ENCODE measurements at regions not wholly inside any gene's neighbourhood (a gene's known extent, or its start where the extent isn't known, plus 50 kb on each side); places are given as distances from the start of the nearest gene placed in this dataset.

DNA sequence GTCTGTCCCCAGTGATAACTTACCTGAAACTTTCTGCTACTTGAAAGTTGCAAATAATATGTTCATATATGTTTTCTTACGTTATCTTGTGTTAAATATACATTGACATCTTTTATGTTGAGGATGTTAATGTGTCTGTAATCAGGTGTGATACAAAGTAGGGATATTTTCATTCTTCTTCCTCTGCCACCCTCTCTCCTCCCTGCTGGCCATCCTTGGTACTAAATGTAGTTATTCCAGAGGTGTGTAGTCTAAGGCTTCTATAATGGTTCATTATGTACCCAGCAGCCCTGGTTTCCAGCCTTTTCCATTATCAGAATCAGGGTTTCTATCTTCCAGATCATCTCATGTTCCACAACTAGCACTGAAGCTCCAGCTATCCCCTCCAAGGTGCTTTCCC is 606.7 kb upstream of the KLHL1 start:
- TF ChIP-seq, protein P1, sequence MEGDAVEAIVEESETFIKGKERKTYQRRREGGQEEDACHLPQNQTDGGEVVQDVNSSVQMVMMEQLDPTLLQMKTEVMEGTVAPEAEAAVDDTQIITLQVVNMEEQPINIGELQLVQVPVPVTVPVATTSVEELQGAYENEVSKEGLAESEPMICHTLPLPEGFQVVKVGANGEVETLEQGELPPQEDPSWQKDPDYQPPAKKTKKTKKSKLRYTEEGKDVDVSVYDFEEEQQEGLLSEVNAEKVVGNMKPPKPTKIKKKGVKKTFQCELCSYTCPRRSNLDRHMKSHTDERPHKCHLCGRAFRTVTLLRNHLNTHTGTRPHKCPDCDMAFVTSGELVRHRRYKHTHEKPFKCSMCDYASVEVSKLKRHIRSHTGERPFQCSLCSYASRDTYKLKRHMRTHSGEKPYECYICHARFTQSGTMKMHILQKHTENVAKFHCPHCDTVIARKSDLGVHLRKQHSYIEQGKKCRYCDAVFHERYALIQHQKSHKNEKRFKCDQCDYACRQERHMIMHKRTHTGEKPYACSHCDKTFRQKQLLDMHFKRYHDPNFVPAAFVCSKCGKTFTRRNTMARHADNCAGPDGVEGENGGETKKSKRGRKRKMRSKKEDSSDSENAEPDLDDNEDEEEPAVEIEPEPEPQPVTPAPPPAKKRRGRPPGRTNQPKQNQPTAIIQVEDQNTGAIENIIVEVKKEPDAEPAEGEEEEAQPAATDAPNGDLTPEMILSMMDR (IDR thresholded peaks at IDR 0.05; ENCODE audit: partially characterized antibody, unreplicated experiment): peak; percentile 49
- peaks cover 5% of the 10 kb centered on the region for H3K9me3 Mint-ChIP-seq (ENCODE audit: unreplicated experiment)
- H3K4me1 Mint-ChIP-seq (ENCODE audit: low read depth, unreplicated experiment): peaks cover 3% of the 10 kb centered on the region
- H3K36me3 Mint-ChIP-seq (ENCODE audit: unreplicated experiment): no peaks in the 10 kb centered on the region
- H3K4me3 Mint-ChIP-seq (ENCODE audit: unreplicated experiment): no peak overlapping the region
- DNase-seq: no peak
- H3K27me3 Mint-ChIP-seq (ENCODE audit: unreplicated experiment): no peaks in the 10 kb centered on the region
- H3K27ac Mint-ChIP-seq (ENCODE audit: unreplicated experiment): no peak overlapping the region

DNA sequence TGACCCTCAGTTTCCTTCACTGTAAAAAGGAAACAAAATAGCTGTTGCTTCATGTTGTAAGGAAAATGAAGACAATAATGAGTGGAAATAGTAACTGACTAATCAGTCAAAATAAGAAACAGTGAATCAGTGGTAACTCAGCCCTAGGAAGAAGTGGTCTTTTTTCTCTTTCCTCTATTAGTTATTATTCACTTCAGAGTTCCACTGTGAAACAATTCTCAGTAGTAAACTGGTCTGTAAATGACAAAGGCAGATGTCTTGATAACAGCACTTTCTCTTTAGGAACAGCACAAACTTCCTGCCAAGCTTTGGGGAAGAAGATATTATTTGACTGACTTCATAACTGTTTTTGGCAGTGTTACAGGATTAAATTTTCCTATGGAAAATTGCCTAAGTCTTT is 600.5 kb upstream of the KLHL1 start:
- no peaks in the 10 kb centered on the region for H3K4me1 Mint-ChIP-seq (ENCODE audit: low read depth, unreplicated experiment)
- DNase-seq: no peak
- TF ChIP-seq, protein P1 (IDR thresholded peaks at IDR 0.05; ENCODE audit: partially characterized antibody, unreplicated experiment): no peak
- H3K27ac Mint-ChIP-seq (ENCODE audit: unreplicated experiment): no peak overlapping the region
- no peaks in the 10 kb centered on the region for H3K27me3 Mint-ChIP-seq (ENCODE audit: unreplicated experiment)
- H3K9me3 Mint-ChIP-seq (ENCODE audit: unreplicated experiment): peaks cover 5% of the 10 kb centered on the region
- no peak overlapping the region for H3K4me3 Mint-ChIP-seq (ENCODE audit: unreplicated experiment)
- H3K36me3 Mint-ChIP-seq (ENCODE audit: unreplicated experiment): peaks cover 8% of the 10 kb centered on the region

DNA sequence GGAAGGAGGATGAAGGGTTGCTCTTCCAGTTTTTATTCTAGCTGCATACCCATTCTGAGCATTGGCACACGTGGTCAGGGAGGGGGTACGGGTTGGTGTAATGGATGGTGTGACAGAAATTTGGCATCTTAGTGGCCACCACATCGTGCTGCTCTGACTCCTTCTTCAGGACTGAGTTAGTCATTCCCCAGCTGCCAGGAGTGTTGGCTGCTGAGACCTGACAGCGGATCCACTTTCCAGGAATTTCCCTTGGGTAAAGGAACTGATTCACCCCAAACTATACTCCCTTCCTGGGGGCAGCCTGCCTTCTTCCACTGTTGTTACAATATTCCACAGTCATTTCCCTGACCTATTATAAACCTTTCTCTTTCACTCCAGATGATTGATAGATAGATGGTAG is 595.5 kb upstream of the KLHL1 start:
- Mint-ChIP-seq H3K27ac (ENCODE audit: unreplicated experiment) (no peak overlapping the region), H3K9me3 (ENCODE audit: unreplicated experiment) (peaks cover 2% of the 10 kb centered on the region), H3K36me3 (ENCODE audit: unreplicated experiment) (peaks cover 8% of the 10 kb centered on the region), H3K4me1 (ENCODE audit: low read depth, unreplicated experiment) (no peaks in the 10 kb centered on the region), H3K4me3 (ENCODE audit: unreplicated experiment) (no peak overlapping the region), H3K27me3 (ENCODE audit: unreplicated experiment) (peaks cover 1% of the 10 kb centered on the region)
- no peak for DNase-seq
- TF ChIP-seq, protein P1 (IDR thresholded peaks at IDR 0.05; ENCODE audit: partially characterized antibody, unreplicated experiment): no peak

DNA sequence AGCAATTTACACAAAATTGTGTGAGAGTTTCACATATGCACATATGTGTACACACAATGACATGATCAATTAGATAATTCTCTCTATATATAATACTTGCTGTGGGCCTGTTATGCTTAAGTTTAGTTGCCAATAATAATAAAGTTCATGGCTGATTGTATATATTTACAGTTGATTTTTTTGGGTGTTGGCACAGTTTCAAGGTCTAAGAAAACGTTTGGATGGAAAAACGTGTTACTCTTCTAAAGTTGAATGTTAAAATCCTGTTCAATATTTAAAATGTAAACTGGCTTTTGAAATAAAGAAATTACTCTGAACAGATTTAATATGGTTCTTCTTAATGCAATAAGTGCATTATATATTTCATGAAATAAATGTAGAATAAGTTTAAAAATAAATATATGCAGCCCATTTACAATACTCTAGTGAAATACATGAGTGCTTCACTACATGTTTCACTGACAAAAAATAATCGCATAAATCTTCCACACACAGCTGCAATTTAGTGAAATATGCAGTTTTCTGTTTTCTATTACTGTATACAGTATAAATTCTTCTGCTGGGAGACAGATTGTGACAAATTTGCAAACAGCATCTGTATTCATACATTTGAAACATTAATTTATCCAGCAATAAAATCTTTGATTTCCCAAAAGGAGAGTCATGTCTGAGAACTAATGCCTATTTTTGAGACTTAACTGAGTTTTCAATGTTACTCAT is 586.9 kb upstream of the KLHL1 start:
- no peak for DNase-seq
- H3K4me3 Mint-ChIP-seq (ENCODE audit: unreplicated experiment): no peak overlapping the region
- no peak overlapping the region for H3K27ac Mint-ChIP-seq (ENCODE audit: unreplicated experiment)
- no peaks in the 10 kb centered on the region for H3K4me1 Mint-ChIP-seq (ENCODE audit: low read depth, unreplicated experiment)
- H3K27me3 Mint-ChIP-seq (ENCODE audit: unreplicated experiment): no peaks in the 10 kb centered on the region
- TF ChIP-seq, protein P1 (IDR thresholded peaks at IDR 0.05; ENCODE audit: partially characterized antibody, unreplicated experiment): no peak
- H3K36me3 Mint-ChIP-seq (ENCODE audit: unreplicated experiment): peaks cover 4% of the 10 kb centered on the region
- no peaks in the 10 kb centered on the region for H3K9me3 Mint-ChIP-seq (ENCODE audit: unreplicated experiment)

DNA sequence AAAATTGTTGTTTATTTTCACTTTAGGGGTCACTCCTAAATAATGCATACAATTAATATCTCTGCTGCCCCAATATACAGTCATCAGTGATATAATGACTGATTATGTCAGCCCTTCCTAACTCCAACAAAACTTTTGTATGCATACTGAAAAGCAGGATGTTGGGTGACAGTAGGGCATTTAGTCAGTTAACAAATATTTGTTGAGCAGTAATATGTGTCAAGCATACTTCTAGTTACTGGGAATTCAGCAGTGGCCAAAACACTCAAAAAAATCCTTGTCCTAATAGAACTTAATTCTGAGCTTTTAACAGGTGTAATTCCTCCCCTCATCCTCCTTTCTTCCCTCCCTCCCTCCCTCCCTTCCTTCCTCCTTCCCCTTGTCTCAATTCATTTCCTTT is 560.7 kb upstream of the KLHL1 start:
- H3K4me1 Mint-ChIP-seq (ENCODE audit: low read depth, unreplicated experiment): no peaks in the 10 kb centered on the region
- no peaks in the 10 kb centered on the region for H3K9me3 Mint-ChIP-seq (ENCODE audit: unreplicated experiment)
- TF ChIP-seq, protein P1 (IDR thresholded peaks at IDR 0.05; ENCODE audit: partially characterized antibody, unreplicated experiment): no peak
- no peaks in the 10 kb centered on the region for H3K36me3 Mint-ChIP-seq (ENCODE audit: unreplicated experiment)
- H3K4me3 Mint-ChIP-seq (ENCODE audit: unreplicated experiment): no peak overlapping the region
- H3K27me3 Mint-ChIP-seq (ENCODE audit: unreplicated experiment): no peaks in the 10 kb centered on the region
- H3K27ac Mint-ChIP-seq (ENCODE audit: unreplicated experiment): no peak overlapping the region
- DNase-seq: no peak
